Psoas muscle (tissue), 7 donors: ENCODE measurements at regions not wholly inside any gene's neighbourhood (a gene's known extent, or its start where the extent isn't known, plus 50 kb on each side); places are given as distances from the start of the nearest gene placed in this dataset.

Experiments
- ATAC-seq, 4 donors: fragments of 200-7000 bp; cut with Tn5 transposase; one replicate each; pipeline ENCODE4 v1.9.1; 2020; ENCODE audit warnings: moderate library complexity in 3 of 4, mild to moderate bottlenecking in 2 of 4
- DNase-seq, 2 donors: peaks; one replicate each; pipeline ENCODE4 v3.0.0-alpha.2; 2020
- H3K27ac ChIP-seq: fragments of 200-600 bp; one replicate; pipeline ENCODE4 v1.8.0; 2022
- H3K27me3 ChIP-seq, 3 donors: fragments of 200-600 bp in 1 of 3; one replicate each; pipeline versions ENCODE4 v1.6.1 to v1.8.0; 2013 to 2022; ENCODE audit warnings: low read length in 2 of 3, mild to moderate bottlenecking in 2 of 3, moderate library complexity in 1 of 3; ENCODE audit not compliant: insufficient read depth in 3 of 3
- H3K36me3 ChIP-seq, 2 donors: fragments of 200-600 bp in 1 of 2; one replicate each; pipeline versions ENCODE4 v1.6.1 to v1.8.0; 2013 to 2022; ENCODE audit warnings: low read depth in 1 of 2, mild to moderate bottlenecking in 1 of 2, moderate library complexity in 1 of 2; ENCODE audit not compliant: insufficient read depth in 1 of 2
- H3K4me1 ChIP-seq: fragments of 200-600 bp; one replicate; pipeline ENCODE4 v1.8.0; 2022
- H3K4me3 ChIP-seq: fragments of 200-600 bp; one replicate; pipeline ENCODE4 v1.8.0; 2022; ENCODE audit warnings: mild to moderate bottlenecking
- H3K9me3 ChIP-seq: fragments of 200-600 bp; one replicate; pipeline ENCODE4 v1.8.0; 2022
- CTCF ChIP-seq: fragments of 200-600 bp; IDR thresholded peaks from one replicate; pipeline ENCODE4 v1.8.0; 2022; ENCODE audit warnings: antibody characterized with exemption
- WGBS, 3 donors: extraction: QIAGEN DNeasy Blood & Tissue Kit; methylation state at CpG; one replicate each; pipeline versions ENCODE4 v1.1.6 to v1.1.7; 2013; 5-methylcytosine and 5-hydroxymethylcytosine counted together
- intact Hi-C, 2 donors: fragments of 100-400 bp; cut with DNase I; formaldehyde crosslinking; loops; one replicate each; pipeline versions ENCODE4 v1.11.0 to v1.14.2; 2022
- donor health status: healthy with polysubstance abuse.
- donor health status: DM: no; HTN: no; CAD: no; lungs with moderate emphysema.
- donor health status: Bipolar disorder and iron deficiency.
- donor health status: healthy.
- donor health status: DM: yes; HTN: yes; CAD: no.
- donor health status: DM: no; HTN: no; CAD: no.
- donor health status: DM: yes; HTN: yes; CAD: no.

- no peak for TF ChIP-seq CTCF
- intact Hi-C loops = no loop called here
- H3K27ac ChIP-seq = no peak overlapping the region
- no peaks in the 10 kb centered on the region for H3K36me3 ChIP-seq
- H3K4me1 ChIP-seq = no peaks in the 10 kb centered on the region
- DNase-seq (no peak), ATAC-seq (no peak)
- 50 to 63% (median 51%) methylated on average over 3 to 4 of the region's 4 CpGs for WGBS, 3 donors
- H3K4me3 ChIP-seq = no peak overlapping the region
- no peaks in the 10 kb centered on the region for H3K9me3 ChIP-seq
- peaks cover 0 to 37% (median 2%) of the 10 kb centered on the region in 3 donors for H3K27me3 ChIP-seq
Measured at GRCh38 chr15:77739591-77740378, 107.1 kb upstream of the LINGO1 start.

- no peaks in the 10 kb centered on the region for H3K4me1 ChIP-seq
- intact Hi-C loops = no loop called here
- DNase-seq (no peak), ATAC-seq (no peak)
- TF ChIP-seq CTCF = no peak
- H3K9me3 ChIP-seq = no peaks in the 10 kb centered on the region
- no peak overlapping the region for H3K4me3 ChIP-seq
- 26 to 36% (median 32%) methylated on average over 15 to 17 of the region's 17 CpGs for WGBS, 3 donors
- H3K27ac ChIP-seq = no peak overlapping the region
- peaks cover 0 to 41% (median 4%) of the 10 kb centered on the region in 3 donors for H3K27me3 ChIP-seq
- no peaks in the 10 kb centered on the region for H3K36me3 ChIP-seq
Measured at GRCh38 chr15:77738441-77739302, 106.0 kb upstream of the LINGO1 start.

- H3K9me3 ChIP-seq = no peaks in the 10 kb centered on the region
- no peaks in the 10 kb centered on the region for H3K36me3 ChIP-seq
- TF ChIP-seq CTCF = no peak
- H3K4me1 ChIP-seq = no peaks in the 10 kb centered on the region
- DNase-seq (no peak), ATAC-seq (no peak)
- intact Hi-C loops = no loop called here
- H3K4me3 ChIP-seq = no peak overlapping the region
- peaks cover 0 to 37% (median 4%) of the 10 kb centered on the region in 3 donors for H3K27me3 ChIP-seq
- WGBS, 3 donors = 71 to 76% (median 71%) methylated on average over 5 of the region's 5 CpGs
- no peak overlapping the region for H3K27ac ChIP-seq
Measured at GRCh38 chr15:77738038-77738370, 105.3 kb upstream of the LINGO1 start.

- ATAC-seq (no peak), DNase-seq (no peak)
- H3K36me3 ChIP-seq = no peaks in the 10 kb centered on the region
- WGBS, 3 donors = 64 to 79% (median 67%) methylated on average over 4 of the region's 4 CpGs
- H3K27me3 ChIP-seq = peaks cover 0 to 32% (median 4%) of the 10 kb centered on the region in 3 donors
- no peak for TF ChIP-seq CTCF
- H3K9me3 ChIP-seq = no peaks in the 10 kb centered on the region
- no peak overlapping the region for H3K4me3 ChIP-seq
- H3K27ac ChIP-seq = no peak overlapping the region
- intact Hi-C loops = no loop called here
- H3K4me1 ChIP-seq = no peaks in the 10 kb centered on the region
Measured at GRCh38 chr15:77737238-77738037, 104.7 kb upstream of the LINGO1 start.
